ENCODE measurements at regions not wholly inside any gene's neighbourhood (a gene's known extent, or its start where the extent isn't known, plus 50 kb on each side); places are given as distances from the start of the nearest gene placed in this dataset.
"Not testable (repeated sequence)": the region's sequence is repeated elsewhere in the genome, so short reads cannot be mapped to it uniquely, and the experiment has no call there.

- no peaks in the 10 kb centered on the region for H3K4me1 Mint-ChIP-seq
- H3K4me3 Mint-ChIP-seq = no peak overlapping the region
- H3K27me3 Mint-ChIP-seq = no peaks in the 10 kb centered on the region
- ATAC-seq (replicated peaks; ENCODE audit: extremely low read depth, poor library complexity, severe bottlenecking) = no peak
- no peaks in the 10 kb centered on the region for H3K9me3 Mint-ChIP-seq
- no peak overlapping the region for H3K27ac Mint-ChIP-seq (ENCODE audit: low read depth)
- H3K36me3 Mint-ChIP-seq (ENCODE audit: insufficient read depth) = peaks cover 1% of the 10 kb centered on the region
- DNase-seq (ENCODE audit: low spot score in 2 of 2) = no peak
Observed at GRCh38 chr17:77548967-77549366, 408.2 kb downstream of the SEC14L1 start.

DNA sequence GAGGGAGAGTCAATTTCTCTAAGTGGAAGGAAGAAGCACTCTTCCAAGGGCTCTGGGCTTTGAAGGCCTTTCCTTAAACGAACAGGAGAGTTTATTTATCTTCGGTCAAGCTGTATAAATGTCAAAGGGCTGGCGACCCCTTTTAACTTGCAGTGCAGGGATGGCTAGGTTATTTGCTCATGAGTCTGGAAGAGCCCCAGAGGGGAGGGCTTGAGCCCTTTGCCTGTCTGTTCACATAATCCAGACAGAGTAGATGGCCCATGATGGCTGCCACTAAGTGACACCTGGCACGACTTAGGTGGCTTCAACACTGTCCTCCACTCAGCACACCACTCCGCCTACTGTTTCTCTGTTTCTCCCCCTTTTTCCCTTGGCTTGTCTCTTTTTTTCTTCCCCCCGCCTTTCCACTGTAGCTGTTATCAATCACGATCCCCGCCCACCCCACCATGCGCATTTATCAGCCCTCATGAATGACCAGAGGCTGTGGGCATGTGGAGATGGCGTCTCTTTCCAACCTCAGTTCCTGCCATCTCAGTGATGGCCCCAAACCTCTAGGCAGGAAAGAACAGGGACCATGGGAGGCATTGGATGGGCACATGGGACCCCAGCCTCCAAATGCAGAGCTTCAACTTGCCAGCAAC lies 408.7 kb upstream of the TNRC6C start:
- no peaks in the 10 kb centered on the region for H3K9me3 Mint-ChIP-seq
- H3K36me3 Mint-ChIP-seq (ENCODE audit: insufficient read depth) = peaks cover 1% of the 10 kb centered on the region
- H3K4me3 Mint-ChIP-seq = no peak overlapping the region
- DNase-seq (ENCODE audit: low spot score in 2 of 2) = no peak
- no peaks in the 10 kb centered on the region for H3K27me3 Mint-ChIP-seq
- ATAC-seq (replicated peaks; ENCODE audit: extremely low read depth, poor library complexity, severe bottlenecking) = no peak
- no peak overlapping the region for H3K27ac Mint-ChIP-seq (ENCODE audit: low read depth)
- H3K4me1 Mint-ChIP-seq = no peaks in the 10 kb centered on the region

- Mint-ChIP-seq H3K4me1 (no peaks in the 10 kb centered on the region), H3K27me3 (peaks cover 23% of the 10 kb centered on the region), H3K36me3 (ENCODE audit: insufficient read depth) (peaks cover 1% of the 10 kb centered on the region), H3K4me3 (no peak overlapping the region), H3K9me3 (no peaks in the 10 kb centered on the region), H3K27ac (ENCODE audit: low read depth) (no peak overlapping the region)
- DNase-seq (ENCODE audit: low spot score in 2 of 2) = no peak
- no peak for ATAC-seq (replicated peaks; ENCODE audit: extremely low read depth, poor library complexity, severe bottlenecking)
Observed at GRCh38 chr17:77553459-77554066, 404.9 kb upstream of the TNRC6C start.

DNA sequence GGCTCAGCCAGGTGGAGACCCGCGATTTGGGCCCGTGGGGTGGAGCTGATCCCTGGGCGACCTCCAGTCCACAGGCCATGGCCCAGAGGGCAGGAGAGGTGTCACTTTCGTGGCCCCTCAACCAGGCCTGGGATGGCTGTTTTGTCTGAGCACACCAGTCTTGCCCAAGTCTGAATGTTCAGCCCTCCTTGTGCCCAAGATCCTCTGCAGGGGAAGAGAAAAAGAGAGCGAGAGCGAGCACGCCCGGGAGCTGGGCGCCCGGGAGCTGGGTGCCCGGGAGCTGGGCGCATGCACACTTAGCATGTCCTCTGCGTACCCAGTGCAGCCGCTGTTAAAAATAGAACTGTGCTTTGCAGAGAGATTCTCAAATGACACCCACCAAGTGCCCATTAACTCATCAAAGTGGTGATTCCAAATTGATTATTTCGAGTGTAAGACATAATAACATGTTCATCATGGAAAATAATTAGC lies 403.3 kb upstream of the TNRC6C start:
- DNase-seq (ENCODE audit: low spot score in 2 of 2) = no peak
- no peaks in the 10 kb centered on the region for H3K36me3 Mint-ChIP-seq (ENCODE audit: insufficient read depth)
- no peak for ATAC-seq (replicated peaks; ENCODE audit: extremely low read depth, poor library complexity, severe bottlenecking)
- no peak overlapping the region for H3K27ac Mint-ChIP-seq (ENCODE audit: low read depth)
- H3K27me3 Mint-ChIP-seq = peaks cover 39% of the 10 kb centered on the region
- no peak overlapping the region for H3K4me3 Mint-ChIP-seq
- H3K4me1 Mint-ChIP-seq = no peaks in the 10 kb centered on the region
- H3K9me3 Mint-ChIP-seq = no peaks in the 10 kb centered on the region

DNA sequence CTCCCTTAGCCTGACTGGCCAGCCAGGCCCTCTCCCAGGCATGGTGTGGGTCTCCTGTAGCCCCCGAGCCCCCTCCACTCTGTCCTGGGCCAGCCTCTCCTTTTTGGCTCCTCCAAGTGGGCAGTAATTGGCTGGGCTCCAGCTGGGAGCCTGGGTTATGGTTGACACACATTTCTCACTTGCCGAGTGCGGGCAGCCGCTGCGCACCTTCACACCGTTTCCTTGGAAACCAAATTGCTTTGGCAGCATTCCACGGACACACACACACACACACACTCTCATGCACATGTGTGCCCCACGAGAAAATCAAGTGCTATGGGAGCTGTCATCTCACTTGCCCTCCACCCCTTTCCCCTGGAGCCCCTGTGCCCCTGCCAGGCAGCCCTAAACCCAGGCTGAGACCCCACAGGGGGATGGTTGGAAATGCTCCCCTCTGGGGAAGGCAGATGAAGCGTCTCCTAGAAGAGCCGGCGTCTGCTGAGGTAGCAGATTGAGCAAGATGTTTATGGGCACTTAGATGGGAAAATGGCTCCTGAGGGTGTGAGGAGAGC lies 402.7 kb upstream of the TNRC6C start:
- no peak for ATAC-seq (replicated peaks; ENCODE audit: extremely low read depth, poor library complexity, severe bottlenecking)
- Mint-ChIP-seq H3K27ac (ENCODE audit: low read depth) (no peak overlapping the region), H3K4me3 (no peak overlapping the region), H3K9me3 (no peaks in the 10 kb centered on the region), H3K36me3 (ENCODE audit: insufficient read depth) (no peaks in the 10 kb centered on the region), H3K4me1 (no peaks in the 10 kb centered on the region), H3K27me3 (peaks cover 45% of the 10 kb centered on the region)
- DNase-seq (ENCODE audit: low spot score in 2 of 2) = no peak

- ATAC-seq (replicated peaks; ENCODE audit: extremely low read depth, poor library complexity, severe bottlenecking) = no peak
- H3K9me3 Mint-ChIP-seq = no peaks in the 10 kb centered on the region
- H3K27ac Mint-ChIP-seq (ENCODE audit: low read depth) = no peak overlapping the region
- no peaks in the 10 kb centered on the region for H3K4me1 Mint-ChIP-seq
- H3K36me3 Mint-ChIP-seq (ENCODE audit: insufficient read depth) = no peaks in the 10 kb centered on the region
- H3K4me3 Mint-ChIP-seq = no peak overlapping the region
- no peak for DNase-seq (ENCODE audit: low spot score in 2 of 2)
- H3K27me3 Mint-ChIP-seq = peaks cover 46% of the 10 kb centered on the region
Observed at GRCh38 chr17:77556383-77557061, 402.0 kb upstream of the TNRC6C start.

- no peaks in the 10 kb centered on the region for H3K36me3 Mint-ChIP-seq (ENCODE audit: insufficient read depth)
- ATAC-seq (replicated peaks; ENCODE audit: extremely low read depth, poor library complexity, severe bottlenecking) = no peak
- H3K9me3 Mint-ChIP-seq = no peaks in the 10 kb centered on the region
Observed at GRCh38 chr17:77558846-77559626, 399.5 kb upstream of the TNRC6C start.

GRCh38 chr17:77560381-77560780 lies 398.1 kb upstream of the TNRC6C start:
- no peak for DNase-seq (ENCODE audit: low spot score in 2 of 2)
- H3K9me3 Mint-ChIP-seq = no peaks in the 10 kb centered on the region
- no peaks in the 10 kb centered on the region for H3K4me1 Mint-ChIP-seq
- no peak for ATAC-seq (replicated peaks; ENCODE audit: extremely low read depth, poor library complexity, severe bottlenecking)
- peaks cover 63% of the 10 kb centered on the region for H3K27me3 Mint-ChIP-seq
- H3K4me3 Mint-ChIP-seq = no peak overlapping the region
- no peak overlapping the region for H3K27ac Mint-ChIP-seq (ENCODE audit: low read depth)
- no peaks in the 10 kb centered on the region for H3K36me3 Mint-ChIP-seq (ENCODE audit: insufficient read depth)

More at GRCh38 chr17:77558846-77559626, 399.5 kb upstream of the TNRC6C start:
- DNase-seq (ENCODE audit: low spot score in 2 of 2) = no peak
- Mint-ChIP-seq H3K27ac (ENCODE audit: low read depth) (no peak overlapping the region), H3K4me3 (no peak overlapping the region), H3K27me3 (peaks cover 56% of the 10 kb centered on the region), H3K4me1 (no peaks in the 10 kb centered on the region)

GRCh38 chr17:77560841-77561240 lies 397.7 kb upstream of the TNRC6C start:
- H3K27ac Mint-ChIP-seq (ENCODE audit: low read depth) = no peak overlapping the region
- H3K27me3 Mint-ChIP-seq = peaks cover 67% of the 10 kb centered on the region
- no peaks in the 10 kb centered on the region for H3K9me3 Mint-ChIP-seq
- H3K4me1 Mint-ChIP-seq = no peaks in the 10 kb centered on the region
- H3K36me3 Mint-ChIP-seq (ENCODE audit: insufficient read depth) = no peaks in the 10 kb centered on the region
- ATAC-seq (replicated peaks; ENCODE audit: extremely low read depth, poor library complexity, severe bottlenecking) = no peak
- no peak overlapping the region for H3K4me3 Mint-ChIP-seq
- no peak for DNase-seq (ENCODE audit: low spot score in 2 of 2)

GRCh38 chr17:77562361-77562760 lies 396.1 kb upstream of the TNRC6C start:
- H3K36me3 Mint-ChIP-seq (ENCODE audit: insufficient read depth); ATAC-seq (replicated peaks; ENCODE audit: extremely low read depth, poor library complexity, severe bottlenecking); H3K27ac Mint-ChIP-seq (ENCODE audit: low read depth); H3K9me3 Mint-ChIP-seq; H3K4me3 Mint-ChIP-seq; DNase-seq (ENCODE audit: low spot score in 2 of 2); H3K4me1 Mint-ChIP-seq: not testable (repeated sequence)
- peaks cover 60% of the 10 kb centered on the region for H3K27me3 Mint-ChIP-seq

GRCh38 chr17:77563439-77564102 lies 394.9 kb upstream of the TNRC6C start:
- DNase-seq (ENCODE audit: low spot score in 2 of 2) (no peak), ATAC-seq (replicated peaks; ENCODE audit: extremely low read depth, poor library complexity, severe bottlenecking) (no peak)
- Mint-ChIP-seq H3K27ac (ENCODE audit: low read depth) (no peak overlapping the region), H3K27me3 (peaks cover 56% of the 10 kb centered on the region), H3K4me1 (no peaks in the 10 kb centered on the region), H3K36me3 (ENCODE audit: insufficient read depth) (no peaks in the 10 kb centered on the region), H3K4me3 (no peak overlapping the region), H3K9me3 (no peaks in the 10 kb centered on the region)
